Ovary (tissue), 7 donors: ENCODE measurements at regions not wholly inside any gene's neighbourhood (a gene's known extent, or its start where the extent isn't known, plus 50 kb on each side); places are given as distances from the start of the nearest gene placed in this dataset.

Source experiments
- DNase-seq, 5 donors: peaks; one replicate each; pipeline ENCODE4 v3.0.0-alpha.2; 2019 to 2020
- H3K27ac ChIP-seq, 2 donors: fragments of 200-600 bp; one replicate each; pipeline versions ENCODE4 v1.5.1 to v1.8.0; 2019 to 2022
- H3K27me3 ChIP-seq: fragments of 200-600 bp; one replicate; pipeline ENCODE4 v1.8.0; 2022
- H3K36me3 ChIP-seq: fragments of 200-600 bp; sonication (generic); one replicate; pipeline ENCODE4 v1.5.1; 2019
- H3K4me1 ChIP-seq: one replicate; pipeline ENCODE4 v1.8.1; 2013; ENCODE audit warnings: mild to moderate bottlenecking, moderate library complexity; ENCODE audit not compliant: insufficient read depth
- H3K4me3 ChIP-seq: fragments of 200-600 bp; sonication (generic); one replicate; pipeline ENCODE4 v1.5.1; 2017
- H3K9me3 ChIP-seq, 2 donors: fragments of 200-600 bp in 1 of 2; sonication (generic) in 1 of 2; one replicate each; pipeline versions ENCODE4 v1.5.1 to v1.8.1; 2013 to 2019; ENCODE audit warnings: mild to moderate bottlenecking in 1 of 2, moderate library complexity in 1 of 2
- CTCF ChIP-seq, 3 donors: fragments of 450-650 bp in 2 of 3; fragments of 200-600 bp in 1 of 3; IDR thresholded peaks; one replicate each; pipeline versions ENCODE4 v1.5.1 to v1.8.0; 2016 to 2022; ENCODE audit warnings: antibody characterized with exemption in 3 of 3, mild to moderate bottlenecking in 1 of 3
- EP300 ChIP-seq: sonication (generic); formaldehyde crosslinking; IDR thresholded peaks from one replicate; pipeline ENCODE4 v1.6.1; 2017; ENCODE audit warnings: antibody characterized with exemption
- POLR2A ChIP-seq: fragments of 450-650 bp; IDR thresholded peaks from one replicate; pipeline ENCODE4 v1.6.1; 2017; ENCODE audit warnings: antibody characterized with exemption, mild to moderate bottlenecking, moderate library complexity
- WGBS, 3 donors: extraction: QIAGEN DNeasy Blood & Tissue Kit in 1 of 3; methylation state at CpG; one replicate each; pipeline versions ENCODE4 v1.1.5 to v1.1.7; 2013 to 2017; 5-methylcytosine and 5-hydroxymethylcytosine counted together
- intact Hi-C, 4 donors: fragments of 100-400 bp; cut with DNase I; formaldehyde crosslinking; loops; one replicate each; pipeline versions ENCODE4 v1.11.0 to v1.15.1; 2022 to 2023
- donor health status: DM: no; HTN: no; CAD: no; lungs with moderate emphysema.
- donor health status: DM: no; HTN: no; CAD: no.
- donor health status: Bipolar disorder and iron deficiency.
- donor health status: DM: no; HTN: no; CAD: no.
- donor health status: DM: yes; HTN: yes; CAD: no.

GRCh38 chr10:94232711-94233383, 129.9 kb downstream of the NOC3L start:
- 93 to 97% (median 95%) methylated on average over 2 of the region's 2 CpGs for WGBS, 3 donors
- intact Hi-C loops = no loop called here

DNA sequence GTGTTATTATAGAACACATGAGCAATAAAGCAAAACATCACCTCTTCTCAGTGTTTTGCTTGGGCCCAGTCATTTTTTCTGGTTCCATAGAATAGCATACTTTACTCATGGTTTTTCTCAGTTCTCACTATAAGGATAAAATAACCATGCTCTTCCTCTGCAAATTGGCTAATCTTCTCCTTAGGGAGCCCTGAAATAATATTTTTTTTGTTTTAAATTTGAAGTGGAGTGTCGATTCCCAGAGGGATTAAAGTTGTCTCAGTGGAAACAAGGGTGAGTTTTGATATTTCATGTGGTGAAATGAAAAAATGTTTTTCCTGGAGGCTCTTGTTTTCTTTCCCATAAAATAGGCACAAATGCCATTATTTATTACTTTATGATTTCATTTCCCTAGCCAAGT, 127.3 kb downstream of the NOC3L start:
- H3K9me3 ChIP-seq = no peaks in the 10 kb centered on the region
- TF ChIP-seq POLR2A (no peak), CTCF (IDR thresholded peaks at IDR 0.05) (no peak), EP300 (no peak)
- 83 to 93% (median 89%) methylated on average over 1 of the region's 1 CpG for WGBS, 3 donors
- H3K4me1 ChIP-seq = no peaks in the 10 kb centered on the region
- no peaks in the 10 kb centered on the region for H3K27me3 ChIP-seq
- no peak for DNase-seq
- H3K4me3 ChIP-seq = no peak overlapping the region
- H3K27ac ChIP-seq = no peak overlapping the region
- no peaks in the 10 kb centered on the region for H3K36me3 ChIP-seq
- intact Hi-C loops = no loop called here

More at GRCh38 chr10:94232711-94233383, 129.9 kb downstream of the NOC3L start:
- Histone ChIP-seq H3K9me3 (no peaks in the 10 kb centered on the region), H3K4me3 (no peak overlapping the region), H3K36me3 (no peaks in the 10 kb centered on the region), H3K27me3 (no peaks in the 10 kb centered on the region), H3K27ac (no peak overlapping the region), H3K4me1 (peaks cover 2% of the 10 kb centered on the region)
- DNase-seq = no peak
- no peak for TF ChIP-seq EP300
- no peak for TF ChIP-seq POLR2A

GRCh38 chr10:94238006-94238617, 124.6 kb downstream of the NOC3L start:
- Histone ChIP-seq H3K9me3 (no peaks in the 10 kb centered on the region), H3K27me3 (no peaks in the 10 kb centered on the region), H3K36me3 (no peaks in the 10 kb centered on the region), H3K4me1 (no peaks in the 10 kb centered on the region), H3K4me3 (no peak overlapping the region), H3K27ac (no peak overlapping the region)
- intact Hi-C loops = no loop called here
- TF ChIP-seq CTCF (IDR thresholded peaks at IDR 0.05) = no peak
- no peak for TF ChIP-seq POLR2A
- TF ChIP-seq EP300 = no peak
- WGBS, 3 donors = 72 to 86% (median 85%) methylated on average over 4 of the region's 4 CpGs
- no peak for DNase-seq

GRCh38 chr10:94239696-94240095, 123.0 kb downstream of the NOC3L start:
- no peaks in the 10 kb centered on the region for H3K27me3 ChIP-seq
- no peak overlapping the region for H3K27ac ChIP-seq
- H3K4me3 ChIP-seq = no peak overlapping the region
- no peaks in the 10 kb centered on the region for H3K9me3 ChIP-seq
- no peak for DNase-seq
- H3K4me1 ChIP-seq = no peaks in the 10 kb centered on the region
- 92 to 95% (median 94%) methylated on average over 6 of the region's 6 CpGs for WGBS, 3 donors
- no peak for TF ChIP-seq EP300
- TF ChIP-seq CTCF (IDR thresholded peaks at IDR 0.05) = no peak
- no peak for TF ChIP-seq POLR2A
- no peaks in the 10 kb centered on the region for H3K36me3 ChIP-seq
- intact Hi-C loops = no loop called here

- DNase-seq = no peak
- Histone ChIP-seq H3K4me3 (no peak overlapping the region), H3K9me3 (no peaks in the 10 kb centered on the region), H3K27ac (no peak overlapping the region), H3K36me3 (no peaks in the 10 kb centered on the region), H3K27me3 (no peaks in the 10 kb centered on the region), H3K4me1 (no peaks in the 10 kb centered on the region)
- 75 to 89% (median 86%) methylated on average over 5 of the region's 5 CpGs for WGBS, 3 donors
- intact Hi-C loops = no loop called here
- TF ChIP-seq POLR2A (no peak), EP300 (no peak), CTCF (IDR thresholded peaks at IDR 0.05) (no peak)
These were observed 122.2 kb downstream of the NOC3L start for GRCh38 chr10:94240491-94240890.
